Liver (tissue), 8 donors: ENCODE measurements at regions not wholly inside any gene's neighbourhood (a gene's known extent, or its start where the extent isn't known, plus 50 kb on each side); places are given as distances from the start of the nearest gene placed in this dataset.

Experiments used
- DNase-seq: peaks from one replicate; pipeline ENCODE4 v3.0.0-alpha.2; 2017; ENCODE audit warnings: low spot score
- H3K27ac ChIP-seq, 2 donors: one replicate each; pipeline ENCODE4 v1.7.0; 2013; ENCODE audit warnings: inconsistent platforms in 2 of 2, low read length in 2 of 2, control low read depth in 1 of 2, low read depth in 1 of 2, mild to moderate bottlenecking in 1 of 2
- H3K27me3 ChIP-seq, 4 donors: one replicate each; pipeline versions ENCODE4 v1.6.1 to v1.7.0; 2013; ENCODE audit warnings: low read length in 3 of 4, inconsistent platforms in 1 of 4, mild to moderate bottlenecking in 1 of 4, moderate library complexity in 1 of 4; ENCODE audit not compliant: control insufficient read depth in 4 of 4, insufficient read depth in 4 of 4
- H3K36me3 ChIP-seq, 4 donors: one replicate each; pipeline versions ENCODE4 v1.6.1 to v1.7.0; 2013; ENCODE audit warnings: low read length in 3 of 4, mild to moderate bottlenecking in 3 of 4, low read depth in 1 of 4, moderate library complexity in 1 of 4; ENCODE audit not compliant: control insufficient read depth in 4 of 4, insufficient read depth in 3 of 4
- H3K4me1 ChIP-seq, 4 donors: one replicate each; pipeline versions ENCODE4 v1.6.1 to v1.7.0; 2013; ENCODE audit warnings: low read length in 3 of 4, mild to moderate bottlenecking in 3 of 4, moderate library complexity in 1 of 4; ENCODE audit not compliant: control insufficient read depth in 4 of 4, insufficient read depth in 4 of 4
- H3K4me3 ChIP-seq, 3 donors: one replicate each; pipeline versions ENCODE4 v1.6.1 to v1.7.0; 2013; ENCODE audit warnings: low read length in 3 of 3, control low read depth in 1 of 3, low read depth in 1 of 3, mild to moderate bottlenecking in 1 of 3
- H3K9ac ChIP-seq, 2 donors: one replicate each; pipeline ENCODE4 v1.7.0; 2013; ENCODE audit warnings: low read length in 2 of 2, mild to moderate bottlenecking in 2 of 2, moderate library complexity in 2 of 2, control low read depth in 1 of 2, low read depth in 1 of 2
- H3K9me3 ChIP-seq, 4 donors: one replicate each; pipeline versions ENCODE4 v1.6.1 to v1.7.0; 2013; ENCODE audit warnings: low read length in 3 of 4; ENCODE audit not compliant: control insufficient read depth in 4 of 4
- ATF3 ChIP-seq: IDR thresholded peaks from 2 replicates; pipeline ENCODE4 v1.6.1; 2016; ENCODE audit warnings: antibody characterized with exemption
- CTCF ChIP-seq: fragments of 150-350 bp; IDR thresholded peaks from 2 replicates; pipeline ENCODE4 v1.5.1; 2017; ENCODE audit warnings: improper control_type of control experiment, low read depth, low read length; ENCODE audit not compliant: missing input control
- EGR1 ChIP-seq, 2 donors: IDR thresholded peaks; 2 replicates each; pipeline ENCODE4 v1.6.1; 2016 to 2018; ENCODE audit warnings: antibody characterized with exemption in 2 of 2, low read depth in 2 of 2
- FOXA1 ChIP-seq: IDR thresholded peaks from 2 replicates; pipeline ENCODE4 v1.6.1; 2016; ENCODE audit warnings: antibody characterized with exemption
- FOXA2 ChIP-seq: IDR thresholded peaks from 2 replicates; pipeline ENCODE4 v1.6.1; 2016; ENCODE audit warnings: antibody characterized with exemption
- GABPA ChIP-seq, 2 donors: IDR thresholded peaks in 1 of 2; conservative IDR thresholded peaks in 1 of 2; 2 replicates each; pipeline ENCODE4 v1.6.1; 2016; ENCODE audit warnings: antibody characterized with exemption in 2 of 2, mild to moderate bottlenecking in 1 of 2, moderate library complexity in 1 of 2
- HNF4G ChIP-seq: IDR thresholded peaks from 2 replicates; pipeline ENCODE4 v1.6.1; 2016; ENCODE audit warnings: antibody characterized with exemption
- MAX ChIP-seq: IDR thresholded peaks from 2 replicates; pipeline ENCODE4 v1.6.1; 2016; ENCODE audit warnings: antibody characterized with exemption
- NR2F2 ChIP-seq: IDR thresholded peaks from 2 replicates; pipeline ENCODE4 v1.6.1; 2016; ENCODE audit warnings: antibody characterized with exemption
- RAD21 ChIP-seq, 2 donors: IDR thresholded peaks; 2 replicates each; pipeline ENCODE4 v1.6.1; 2016; ENCODE audit warnings: antibody characterized with exemption in 2 of 2, mild to moderate bottlenecking in 2 of 2
- RXRA ChIP-seq, 2 donors: IDR thresholded peaks; 2 replicates each; pipeline ENCODE4 v1.6.1; 2017 to 2018; ENCODE audit warnings: antibody characterized with exemption in 2 of 2, mild to moderate bottlenecking in 1 of 2
- SP1 ChIP-seq: IDR thresholded peaks from 2 replicates; pipeline ENCODE4 v1.6.1; 2018; ENCODE audit warnings: antibody characterized with exemption, mild to moderate bottlenecking
- YY1 ChIP-seq: IDR thresholded peaks from 2 replicates; pipeline ENCODE4 v1.6.1; 2016; ENCODE audit warnings: antibody characterized with exemption, mild to moderate bottlenecking
- ZBTB33 ChIP-seq: IDR thresholded peaks from 2 replicates; pipeline ENCODE4 v1.6.1; 2016; ENCODE audit warnings: antibody characterized with exemption
- whole genome bisulfite sequencing: extraction: QIAGEN DNeasy Blood & Tissue Kit; methylation state at CpG from one replicate; pipeline ENCODE4 v1.1.7; 2013; 5-methylcytosine and 5-hydroxymethylcytosine counted together
- donor health status: healthy.
- donor health status: healthy.
- donor health status: healthy.
- donor health status: healthy.
- donor health status: healthy.

GRCh38 chr20:24818056-24818455, 131.0 kb upstream of the CST7 start:
- no peaks in the 10 kb centered on the region for H3K4me1 ChIP-seq
- H3K9me3 ChIP-seq = peaks cover 0 to 5% (median 4%) of the 10 kb centered on the region in 4 donors
- 80% methylated on average over 5 of the region's 5 CpGs for WGBS
- H3K36me3 ChIP-seq = no peaks in the 10 kb centered on the region
- no peak overlapping the region for H3K27ac ChIP-seq
- no peak overlapping the region for H3K4me3 ChIP-seq
- no peak for DNase-seq
- TF ChIP-seq ATF3 = no peak
- TF ChIP-seq RXRA (IDR thresholded peaks at IDR 0.05) = no peak
- no peak for TF ChIP-seq HNF4G
- TF ChIP-seq MAX = no peak
- no peak for TF ChIP-seq YY1
- TF ChIP-seq RAD21 (IDR thresholded peaks at IDR 0.05) = no peak
- no peak for TF ChIP-seq FOXA1
- TF ChIP-seq EGR1 (IDR thresholded peaks at IDR 0.05; ENCODE audit: low read depth in 2 of 2) = no peak
- no peak for TF ChIP-seq GABPA (IDR thresholded peaks at IDR 0.05 in 1 of 2, conservative IDR thresholded peaks at IDR 0.05 in 1 of 2)
- no peak for TF ChIP-seq CTCF
- no peak for TF ChIP-seq ZBTB33
- TF ChIP-seq FOXA2 = no peak
- no peak overlapping the region for H3K9ac ChIP-seq
- H3K27me3 ChIP-seq = peaks cover 0 to 2% (median 0%) of the 10 kb centered on the region in 4 donors

GRCh38 chr20:24819331-24819965, 129.6 kb upstream of the CST7 start:
- H3K9me3 ChIP-seq = peaks cover 0 to 5% (median 4%) of the 10 kb centered on the region in 4 donors
- no peak overlapping the region for H3K27ac ChIP-seq
- H3K4me1 ChIP-seq = no peaks in the 10 kb centered on the region
- TF ChIP-seq HNF4G (no peak), NR2F2 (no peak), YY1 (no peak), ZBTB33 (no peak), ATF3 (no peak), FOXA1 (no peak), CTCF (no peak), SP1 (no peak), FOXA2 (no peak)
- H3K9ac ChIP-seq = no peak overlapping the region
- H3K4me3 ChIP-seq = no peak overlapping the region
- no peaks in the 10 kb centered on the region for H3K36me3 ChIP-seq
- H3K27me3 ChIP-seq = peaks cover 0 to 2% (median 0%) of the 10 kb centered on the region in 4 donors
- DNase-seq = no peak
- 86% methylated on average over 14 of the region's 14 CpGs for WGBS
